Ovary (tissue), 7 donors: ENCODE measurements at regions not wholly inside any gene's neighbourhood (a gene's known extent, or its start where the extent isn't known, plus 50 kb on each side); places are given as distances from the start of the nearest gene placed in this dataset.

Experiments
- DNase-seq, 5 donors: peaks; one replicate each; pipeline ENCODE4 v3.0.0-alpha.2; 2019 to 2020
- H3K27ac ChIP-seq, 2 donors: fragments of 200-600 bp; one replicate each; pipeline versions ENCODE4 v1.5.1 to v1.8.0; 2019 to 2022
- H3K27me3 ChIP-seq: fragments of 200-600 bp; one replicate; pipeline ENCODE4 v1.8.0; 2022
- H3K36me3 ChIP-seq: fragments of 200-600 bp; sonication (generic); one replicate; pipeline ENCODE4 v1.5.1; 2019
- H3K4me1 ChIP-seq: one replicate; pipeline ENCODE4 v1.8.1; 2013; ENCODE audit warnings: mild to moderate bottlenecking, moderate library complexity; ENCODE audit not compliant: insufficient read depth
- H3K4me3 ChIP-seq: fragments of 200-600 bp; sonication (generic); one replicate; pipeline ENCODE4 v1.5.1; 2017
- H3K9me3 ChIP-seq, 2 donors: fragments of 200-600 bp in 1 of 2; sonication (generic) in 1 of 2; one replicate each; pipeline versions ENCODE4 v1.5.1 to v1.8.1; 2013 to 2019; ENCODE audit warnings: mild to moderate bottlenecking in 1 of 2, moderate library complexity in 1 of 2
- EP300 ChIP-seq: sonication (generic); formaldehyde crosslinking; IDR thresholded peaks from one replicate; pipeline ENCODE4 v1.6.1; 2017; ENCODE audit warnings: antibody characterized with exemption
- POLR2A ChIP-seq: fragments of 450-650 bp; IDR thresholded peaks from one replicate; pipeline ENCODE4 v1.6.1; 2017; ENCODE audit warnings: antibody characterized with exemption, mild to moderate bottlenecking, moderate library complexity
- WGBS, 3 donors: extraction: QIAGEN DNeasy Blood & Tissue Kit in 1 of 3; methylation state at CpG; one replicate each; pipeline versions ENCODE4 v1.1.5 to v1.1.7; 2013 to 2017; 5-methylcytosine and 5-hydroxymethylcytosine counted together
- intact Hi-C, 4 donors: fragments of 100-400 bp; cut with DNase I; formaldehyde crosslinking; loops; one replicate each; pipeline versions ENCODE4 v1.11.0 to v1.15.1; 2022 to 2023
- TF ChIP-seq, protein P1 (sequence below), 3 donors: fragments of 450-650 bp in 2 of 3; fragments of 200-600 bp in 1 of 3; IDR thresholded peaks; one replicate each; pipeline versions ENCODE4 v1.5.1 to v1.8.0; 2016 to 2022; ENCODE audit warnings: antibody characterized with exemption in 3 of 3, mild to moderate bottlenecking in 1 of 3
- donor health status: DM: no; HTN: no; CAD: no; lungs with moderate emphysema.
- donor health status: DM: no; HTN: no; CAD: no.
- donor health status: Bipolar disorder and iron deficiency.
- donor health status: DM: no; HTN: no; CAD: no.
- donor health status: DM: yes; HTN: yes; CAD: no.

DNA sequence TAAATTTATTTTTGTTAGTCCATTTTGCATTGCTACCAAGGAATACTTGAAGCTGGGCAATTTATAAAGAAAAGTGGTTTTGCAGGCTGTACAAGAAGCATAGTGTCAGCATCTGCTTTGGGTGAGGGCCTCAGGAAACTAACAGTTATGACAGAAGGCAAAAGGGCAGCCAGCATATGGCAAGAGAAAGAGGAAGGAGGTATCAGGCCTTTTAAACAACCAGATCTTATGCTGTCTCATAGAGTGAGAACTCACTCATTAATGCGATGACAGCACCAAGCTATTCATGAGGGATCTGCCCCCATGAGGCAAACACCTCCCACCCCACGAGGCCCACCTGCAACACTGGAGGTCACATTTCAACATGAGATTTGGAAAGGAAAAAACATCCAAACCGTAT, 898.4 kb downstream of the KCNT2 start:
- intact Hi-C loops: no loop called here
- TF ChIP-seq EP300 (no peak), POLR2A (no peak)
- TF ChIP-seq, protein P1, sequence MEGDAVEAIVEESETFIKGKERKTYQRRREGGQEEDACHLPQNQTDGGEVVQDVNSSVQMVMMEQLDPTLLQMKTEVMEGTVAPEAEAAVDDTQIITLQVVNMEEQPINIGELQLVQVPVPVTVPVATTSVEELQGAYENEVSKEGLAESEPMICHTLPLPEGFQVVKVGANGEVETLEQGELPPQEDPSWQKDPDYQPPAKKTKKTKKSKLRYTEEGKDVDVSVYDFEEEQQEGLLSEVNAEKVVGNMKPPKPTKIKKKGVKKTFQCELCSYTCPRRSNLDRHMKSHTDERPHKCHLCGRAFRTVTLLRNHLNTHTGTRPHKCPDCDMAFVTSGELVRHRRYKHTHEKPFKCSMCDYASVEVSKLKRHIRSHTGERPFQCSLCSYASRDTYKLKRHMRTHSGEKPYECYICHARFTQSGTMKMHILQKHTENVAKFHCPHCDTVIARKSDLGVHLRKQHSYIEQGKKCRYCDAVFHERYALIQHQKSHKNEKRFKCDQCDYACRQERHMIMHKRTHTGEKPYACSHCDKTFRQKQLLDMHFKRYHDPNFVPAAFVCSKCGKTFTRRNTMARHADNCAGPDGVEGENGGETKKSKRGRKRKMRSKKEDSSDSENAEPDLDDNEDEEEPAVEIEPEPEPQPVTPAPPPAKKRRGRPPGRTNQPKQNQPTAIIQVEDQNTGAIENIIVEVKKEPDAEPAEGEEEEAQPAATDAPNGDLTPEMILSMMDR (IDR thresholded peaks at IDR 0.05): no peak
- DNase-seq: no peak
- Histone ChIP-seq H3K36me3 (no peaks in the 10 kb centered on the region), H3K4me1 (no peaks in the 10 kb centered on the region), H3K4me3 (no peak overlapping the region), H3K27ac (no peak overlapping the region), H3K9me3 (no peaks in the 10 kb centered on the region), H3K27me3 (no peaks in the 10 kb centered on the region)
- WGBS, 3 donors: 49 to 52% (median 49%) methylated on average over 3 of the region's 3 CpGs

- Histone ChIP-seq H3K9me3 (no peaks in the 10 kb centered on the region), H3K4me1 (no peaks in the 10 kb centered on the region), H3K27ac (no peak overlapping the region), H3K4me3 (no peak overlapping the region), H3K36me3 (no peaks in the 10 kb centered on the region), H3K27me3 (no peaks in the 10 kb centered on the region)
- WGBS, 3 donors: 86 to 93% (median 90%) methylated on average over 2 of the region's 2 CpGs
- TF ChIP-seq, protein P1 (IDR thresholded peaks at IDR 0.05): no peak
- TF ChIP-seq POLR2A (no peak), EP300 (no peak)
- DNase-seq: no peak
- intact Hi-C loops: no loop called here
Measured at GRCh38 chr1:195704028-195704427, 904.2 kb downstream of the KCNT2 start.

DNA sequence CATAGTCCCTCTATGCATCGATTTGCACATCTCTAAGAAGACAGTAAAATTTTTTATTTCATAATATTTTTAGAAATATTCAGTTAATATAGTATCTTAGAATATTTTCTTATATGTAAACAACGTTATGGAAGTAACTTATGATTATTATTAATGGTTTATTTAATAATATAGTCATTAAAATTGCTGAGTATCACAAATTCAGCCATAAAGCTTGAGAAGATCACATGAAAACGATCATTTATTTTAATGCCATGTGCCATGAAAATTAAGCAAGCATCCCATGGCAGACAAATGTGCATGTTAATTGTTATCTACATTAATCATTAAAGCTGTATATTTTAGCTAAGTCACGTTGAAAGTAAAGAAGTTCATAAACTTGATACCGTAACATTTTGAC, 907.1 kb downstream of the KCNT2 start:
- no peaks in the 10 kb centered on the region for H3K27me3 ChIP-seq
- DNase-seq: no peak
- H3K27ac ChIP-seq: no peak overlapping the region
- no peaks in the 10 kb centered on the region for H3K4me1 ChIP-seq
- H3K36me3 ChIP-seq: no peaks in the 10 kb centered on the region
- 65 to 69% (median 68%) methylated on average over 5 of the region's 5 CpGs for WGBS, 3 donors
- no peak overlapping the region for H3K4me3 ChIP-seq
- intact Hi-C loops: no loop called here
- no peaks in the 10 kb centered on the region for H3K9me3 ChIP-seq
- no peak for TF ChIP-seq POLR2A
- TF ChIP-seq, protein P1 (IDR thresholded peaks at IDR 0.05): no peak
- TF ChIP-seq EP300: no peak

- TF ChIP-seq, protein P1 (IDR thresholded peaks at IDR 0.05): no peak
- TF ChIP-seq POLR2A (no peak), EP300 (no peak)
- Histone ChIP-seq H3K9me3 (no peaks in the 10 kb centered on the region), H3K27me3 (no peaks in the 10 kb centered on the region), H3K4me3 (no peak overlapping the region), H3K27ac (no peak overlapping the region), H3K4me1 (no peaks in the 10 kb centered on the region), H3K36me3 (no peaks in the 10 kb centered on the region)
- no peak for DNase-seq
- 88 to 96% (median 91%) methylated on average over 2 of the region's 2 CpGs for WGBS, 3 donors
- intact Hi-C loops: no loop called here
Measured at GRCh38 chr1:195697130-195697529, 911.1 kb downstream of the KCNT2 start.

- Histone ChIP-seq H3K27ac (no peak overlapping the region), H3K36me3 (no peaks in the 10 kb centered on the region), H3K27me3 (no peaks in the 10 kb centered on the region), H3K4me1 (no peaks in the 10 kb centered on the region), H3K9me3 (no peaks in the 10 kb centered on the region), H3K4me3 (no peak overlapping the region)
- TF ChIP-seq POLR2A (no peak), EP300 (no peak)
- TF ChIP-seq, protein P1 (IDR thresholded peaks at IDR 0.05): no peak
- intact Hi-C loops: no loop called here
- DNase-seq: no peak
- WGBS, 3 donors: 15 to 38% (median 27%) methylated on average over 3 of the region's 3 CpGs
Measured at GRCh38 chr1:195686764-195687163, 921.5 kb downstream of the KCNT2 start.
